GM23338 (cell line): ENCODE measurements at regions not wholly inside any gene's neighbourhood (a gene's known extent, or its start where the extent isn't known, plus 50 kb on each side); places are given as distances from the start of the nearest gene placed in this dataset.

Experiments used
- ATAC-seq: fragments of 200-7000 bp; cut with Tn5 transposase; 3 replicates; pipeline ENCODE4 v1.9.1; 2020
- DNase-seq: peaks from one replicate; pipeline ENCODE4 v3.0.0-alpha.2; 2015; ENCODE audit warnings: low spot score
- H2AFZ ChIP-seq: fragments of 200-600 bp; sonication (generic); 2 replicates; pipeline ENCODE4 v1.8.0; 2016; ENCODE audit warnings: antibody characterized with exemption, mild to moderate bottlenecking, moderate library complexity
- H3F3A ChIP-seq: fragments of 200-600 bp; sonication (generic); replicated peaks from 2 replicates; pipeline ENCODE4 v1.8.0; 2017; ENCODE audit warnings: antibody characterized with exemption, mixed run types, low read depth
- H3K27ac ChIP-seq: fragments of 200-600 bp; sonication (generic); 2 replicates; pipeline ENCODE4 v1.6.1; 2016; ENCODE audit warnings: low read depth
- H3K27me3 ChIP-seq: fragments of 200-600 bp; sonication (generic); 2 replicates; pipeline ENCODE4 v1.8.0; 2016; ENCODE audit warnings: mild to moderate bottlenecking, mixed run types, moderate library complexity; ENCODE audit not compliant: insufficient read depth
- H3K36me3 ChIP-seq: fragments of 200-600 bp; sonication (generic); 2 replicates; pipeline ENCODE4 v1.8.0; 2016; ENCODE audit warnings: mild to moderate bottlenecking; ENCODE audit not compliant: insufficient read depth
- H3K4me1 ChIP-seq: fragments of 200-600 bp; sonication (generic); 2 replicates; pipeline ENCODE4 v1.8.0; 2016; ENCODE audit warnings: mild to moderate bottlenecking, moderate library complexity; ENCODE audit not compliant: insufficient read depth
- H3K4me2 ChIP-seq: fragments of 200-600 bp; sonication (generic); 2 replicates; pipeline ENCODE4 v1.7.1; 2017; ENCODE audit warnings: mixed run types
- H3K4me3 ChIP-seq: fragments of 200-600 bp; sonication (generic); 2 replicates; pipeline ENCODE4 v1.6.1; 2016; ENCODE audit warnings: mixed run types
- H3K79me2 ChIP-seq: fragments of 200-600 bp; sonication (generic); replicated peaks from 2 replicates; pipeline ENCODE4 v1.8.0; 2017; ENCODE audit warnings: mild to moderate bottlenecking; ENCODE audit not compliant: insufficient read depth
- H3K9me2 ChIP-seq: fragments of 200-600 bp; sonication (generic); 2 replicates; pipeline ENCODE4 v1.8.0; 2017; ENCODE audit not compliant: insufficient read depth
- H4K20me1 ChIP-seq: fragments of 200-600 bp; sonication (generic); replicated peaks from 2 replicates; pipeline ENCODE4 v1.8.0; 2017; ENCODE audit warnings: mild to moderate bottlenecking; ENCODE audit not compliant: insufficient read depth
- H3K27ac Mint-ChIP-seq: 2 replicates; pipeline ENCODE4 v1.8.0; 2020; ENCODE audit warnings: inconsistent platforms, mild to moderate bottlenecking, moderate library complexity, mixed read lengths
- H3K27me3 Mint-ChIP-seq: 3 replicates; pipeline ENCODE4 v1.8.0; 2022; ENCODE audit warnings: low read depth, mild to moderate bottlenecking, moderate library complexity, mixed read lengths, inconsistent platforms; ENCODE audit not compliant: insufficient read depth, poor library complexity
- H3K36me3 Mint-ChIP-seq: 3 replicates; pipeline ENCODE4 v1.8.0; 2021; ENCODE audit warnings: low read depth, mild to moderate bottlenecking, inconsistent platforms, moderate library complexity, mixed read lengths
- H3K4me1 Mint-ChIP-seq: 3 replicates; pipeline ENCODE4 v1.8.0; 2020; ENCODE audit warnings: mild to moderate bottlenecking, inconsistent platforms, mixed read lengths
- H3K4me3 Mint-ChIP-seq: 3 replicates; pipeline ENCODE4 v1.8.0; 2021; ENCODE audit warnings: moderate library complexity, mild to moderate bottlenecking, inconsistent platforms, mixed read lengths
- H3K9me3 Mint-ChIP-seq: 3 replicates; pipeline ENCODE4 v1.8.0; 2020; ENCODE audit warnings: moderate library complexity, mild to moderate bottlenecking, inconsistent platforms, mixed read lengths
- CREB1 ChIP-seq: fragments of 250-450 bp; sonication (Bioruptor Pico); IDR thresholded peaks from 2 replicates; pipeline ENCODE4 v1.5.0; 2020; ENCODE audit warnings: low read depth, mild to moderate bottlenecking, moderate library complexity
- EZH2 ChIP-seq: fragments of 200-600 bp; sonication (generic); IDR thresholded peaks from one replicate; pipeline ENCODE4 v1.8.0; 2017; ENCODE audit warnings: antibody characterized with exemption, mild to moderate bottlenecking, low read depth; ENCODE audit not compliant: unreplicated experiment
- EZH2phosphoT487 ChIP-seq: fragments of 200-600 bp; sonication (generic); IDR thresholded peaks from one replicate; pipeline ENCODE4 v1.8.1; 2018; ENCODE audit warnings: antibody characterized with exemption; ENCODE audit not compliant: unreplicated experiment
- JUNB ChIP-seq: IDR thresholded peaks from one replicate; pipeline ENCODE4 v1.6.1; 2016; ENCODE audit warnings: antibody characterized with exemption; ENCODE audit not compliant: unreplicated experiment
- NANOG ChIP-seq: IDR thresholded peaks from 2 replicates; pipeline ENCODE4 v1.6.1; 2016; ENCODE audit warnings: antibody characterized with exemption, borderline replicate concordance
- POLR2AphosphoS5 ChIP-seq: IDR thresholded peaks from 2 replicates; pipeline ENCODE4 v1.6.1; 2016; ENCODE audit warnings: antibody characterized with exemption, low read depth
- STAT1 ChIP-seq: IDR thresholded peaks from one replicate; pipeline ENCODE4 v1.6.1; 2016; ENCODE audit warnings: antibody characterized with exemption; ENCODE audit not compliant: unreplicated experiment
- TF ChIP-seq, protein P1 (sequence below): IDR thresholded peaks from 2 replicates; pipeline ENCODE4 v1.6.1; 2016; ENCODE audit warnings: antibody characterized with exemption
- TF ChIP-seq, protein P2 (sequence below): IDR thresholded peaks from one replicate; pipeline ENCODE4 v1.6.1; 2018; ENCODE audit warnings: antibody characterized with exemption; ENCODE audit not compliant: unreplicated experiment
- TF ChIP-seq, protein P3 (sequence below), 2 experiments: fragments of 200-600 bp in 1 of 2; sonication (generic) in 1 of 2; conservative IDR thresholded peaks; 2 replicates each; pipeline versions ENCODE4 v1.5.1 to v1.6.1; 2016 to 2017; ENCODE audit warnings: antibody characterized with exemption in 2 of 2, low read depth in 2 of 2, mild to moderate bottlenecking in 2 of 2, moderate library complexity in 1 of 2

DNA sequence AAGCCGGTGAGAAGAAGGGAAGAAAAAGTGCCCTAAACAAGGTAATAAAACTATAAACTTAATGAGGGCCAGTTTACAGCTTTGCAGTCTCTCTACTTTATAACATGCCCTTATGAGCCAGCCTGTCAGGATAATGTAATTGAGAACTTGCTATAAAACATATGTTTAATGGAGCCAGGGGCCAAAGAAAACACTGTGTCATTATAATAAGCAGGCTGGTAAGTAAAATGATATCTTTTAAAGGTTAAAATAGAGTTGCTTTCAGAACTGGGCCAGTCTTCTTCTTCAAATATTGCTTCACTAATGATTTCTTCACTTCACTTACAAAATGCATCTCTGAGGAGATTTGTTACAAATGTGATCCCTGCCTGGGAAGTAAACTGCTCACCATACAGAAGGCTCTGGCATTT lies 192.5 kb downstream of the SHOX2 start (continued):
- TF ChIP-seq STAT1 (no peak), EZH2phosphoT487 (no peak)
- TF ChIP-seq, protein P1, sequence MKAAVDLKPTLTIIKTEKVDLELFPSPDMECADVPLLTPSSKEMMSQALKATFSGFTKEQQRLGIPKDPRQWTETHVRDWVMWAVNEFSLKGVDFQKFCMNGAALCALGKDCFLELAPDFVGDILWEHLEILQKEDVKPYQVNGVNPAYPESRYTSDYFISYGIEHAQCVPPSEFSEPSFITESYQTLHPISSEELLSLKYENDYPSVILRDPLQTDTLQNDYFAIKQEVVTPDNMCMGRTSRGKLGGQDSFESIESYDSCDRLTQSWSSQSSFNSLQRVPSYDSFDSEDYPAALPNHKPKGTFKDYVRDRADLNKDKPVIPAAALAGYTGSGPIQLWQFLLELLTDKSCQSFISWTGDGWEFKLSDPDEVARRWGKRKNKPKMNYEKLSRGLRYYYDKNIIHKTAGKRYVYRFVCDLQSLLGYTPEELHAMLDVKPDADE = no peak

DNA sequence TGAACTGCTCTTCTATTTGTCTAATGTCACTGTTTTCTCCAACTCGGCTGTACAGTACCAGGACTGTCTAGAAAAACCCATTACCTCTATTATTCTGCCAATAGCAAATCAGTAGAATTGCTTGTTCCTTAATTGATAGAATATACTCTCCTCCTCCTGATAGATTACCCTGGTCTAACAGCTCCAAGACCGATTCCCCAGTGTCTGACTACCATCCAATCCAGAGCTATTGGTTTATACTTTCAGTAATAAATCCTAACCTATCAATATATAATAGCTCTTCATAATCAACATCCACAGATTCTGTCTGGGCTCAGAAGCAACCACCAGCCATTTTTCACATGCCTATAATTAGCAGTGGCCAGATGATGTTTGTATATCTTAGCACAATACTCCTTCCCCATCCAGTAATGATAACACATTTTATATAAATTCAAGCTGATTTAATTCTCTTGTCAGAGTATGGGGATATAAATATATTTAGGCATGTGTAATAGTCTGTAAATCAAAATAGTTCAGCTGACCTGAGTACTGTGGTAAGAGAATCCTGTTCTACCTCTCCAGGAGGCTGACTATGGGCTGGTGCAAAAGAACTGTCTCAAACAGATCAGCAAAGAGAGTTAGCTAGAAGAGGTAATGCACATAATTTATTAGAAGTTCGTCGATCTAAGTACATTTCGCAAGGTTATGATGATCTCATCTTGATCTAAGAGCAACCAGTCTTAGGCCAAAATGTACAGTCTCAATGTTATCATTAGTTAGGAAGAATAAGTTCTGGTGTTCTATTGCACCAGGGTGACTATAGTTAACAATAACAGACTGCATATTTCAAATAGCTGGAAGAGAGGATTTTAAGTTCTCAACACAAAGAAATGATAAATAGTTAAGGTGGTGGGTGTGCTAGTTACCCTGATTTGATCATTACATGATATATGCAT lies 193.4 kb downstream of the SHOX2 start:
- no peak overlapping the region for H3K4me3 Mint-ChIP-seq
- Histone ChIP-seq H3K27ac (no peak overlapping the region), H3K4me2 (no peak overlapping the region), H3K79me2 (no peaks in the 10 kb centered on the region), H2AFZ (no peak overlapping the region), H3F3A (no peaks in the 10 kb centered on the region), H3K27me3 (no peaks in the 10 kb centered on the region), H3K9me2 (peaks cover 13% of the 10 kb centered on the region; the same call in 1 of the 2 replicates), H3K4me1 (peaks cover 7% of the 10 kb centered on the region), H3K4me3 (no peak overlapping the region), H4K20me1 (no peaks in the 10 kb centered on the region), H3K36me3 (no peaks in the 10 kb centered on the region)
- TF ChIP-seq EZH2 (no peak), JUNB (no peak), CREB1 (CRISPR knock-in tag) (no peak), STAT1 (no peak)
- TF ChIP-seq, protein P2, sequence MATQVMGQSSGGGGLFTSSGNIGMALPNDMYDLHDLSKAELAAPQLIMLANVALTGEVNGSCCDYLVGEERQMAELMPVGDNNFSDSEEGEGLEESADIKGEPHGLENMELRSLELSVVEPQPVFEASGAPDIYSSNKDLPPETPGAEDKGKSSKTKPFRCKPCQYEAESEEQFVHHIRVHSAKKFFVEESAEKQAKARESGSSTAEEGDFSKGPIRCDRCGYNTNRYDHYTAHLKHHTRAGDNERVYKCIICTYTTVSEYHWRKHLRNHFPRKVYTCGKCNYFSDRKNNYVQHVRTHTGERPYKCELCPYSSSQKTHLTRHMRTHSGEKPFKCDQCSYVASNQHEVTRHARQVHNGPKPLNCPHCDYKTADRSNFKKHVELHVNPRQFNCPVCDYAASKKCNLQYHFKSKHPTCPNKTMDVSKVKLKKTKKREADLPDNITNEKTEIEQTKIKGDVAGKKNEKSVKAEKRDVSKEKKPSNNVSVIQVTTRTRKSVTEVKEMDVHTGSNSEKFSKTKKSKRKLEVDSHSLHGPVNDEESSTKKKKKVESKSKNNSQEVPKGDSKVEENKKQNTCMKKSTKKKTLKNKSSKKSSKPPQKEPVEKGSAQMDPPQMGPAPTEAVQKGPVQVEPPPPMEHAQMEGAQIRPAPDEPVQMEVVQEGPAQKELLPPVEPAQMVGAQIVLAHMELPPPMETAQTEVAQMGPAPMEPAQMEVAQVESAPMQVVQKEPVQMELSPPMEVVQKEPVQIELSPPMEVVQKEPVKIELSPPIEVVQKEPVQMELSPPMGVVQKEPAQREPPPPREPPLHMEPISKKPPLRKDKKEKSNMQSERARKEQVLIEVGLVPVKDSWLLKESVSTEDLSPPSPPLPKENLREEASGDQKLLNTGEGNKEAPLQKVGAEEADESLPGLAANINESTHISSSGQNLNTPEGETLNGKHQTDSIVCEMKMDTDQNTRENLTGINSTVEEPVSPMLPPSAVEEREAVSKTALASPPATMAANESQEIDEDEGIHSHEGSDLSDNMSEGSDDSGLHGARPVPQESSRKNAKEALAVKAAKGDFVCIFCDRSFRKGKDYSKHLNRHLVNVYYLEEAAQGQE = no peak
- no peak overlapping the region for H3K27ac Mint-ChIP-seq
- DNase-seq = no peak
- H3K4me1 Mint-ChIP-seq = peaks cover 15% of the 10 kb centered on the region
- H3K9me3 Mint-ChIP-seq = no peaks in the 10 kb centered on the region
- ATAC-seq = no peak
- H3K36me3 Mint-ChIP-seq = no peaks in the 10 kb centered on the region
- H3K27me3 Mint-ChIP-seq = peaks cover 2% of the 10 kb centered on the region

DNA sequence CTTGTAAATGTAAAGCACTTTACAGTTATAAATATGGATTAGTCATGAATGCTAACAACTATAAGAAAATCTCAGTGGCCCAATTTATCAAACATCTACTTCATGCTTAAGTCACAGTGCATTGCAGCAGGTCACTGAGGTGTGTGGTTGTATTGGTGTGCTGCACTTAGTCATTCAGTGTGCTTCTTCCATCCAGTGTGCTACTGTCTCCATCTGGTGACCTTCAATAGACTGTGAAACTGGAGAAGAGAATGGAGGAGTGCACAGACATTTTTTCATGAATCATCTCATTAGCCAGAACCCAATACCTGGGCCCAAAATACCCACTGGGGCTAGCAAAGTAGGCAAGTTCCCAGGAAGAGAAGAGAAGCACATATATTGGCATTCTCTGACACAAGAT lies 199.6 kb downstream of the SHOX2 start:
- Histone ChIP-seq H3K9me2 (no peaks in the 10 kb centered on the region; the same call in 1 of the 2 replicates), H3K27me3 (no peaks in the 10 kb centered on the region), H3K4me1 (no peaks in the 10 kb centered on the region), H3F3A (no peaks in the 10 kb centered on the region), H3K4me2 (no peak overlapping the region), H3K27ac (no peak overlapping the region), H4K20me1 (no peaks in the 10 kb centered on the region), H3K36me3 (no peaks in the 10 kb centered on the region), H3K4me3 (no peak overlapping the region), H2AFZ (no peak overlapping the region), H3K79me2 (no peaks in the 10 kb centered on the region)
- H3K27me3 Mint-ChIP-seq = peaks cover 2% of the 10 kb centered on the region
- peaks cover 4% of the 10 kb centered on the region; the same call in 1 of the 3 replicates for H3K9me3 Mint-ChIP-seq
- peaks cover 8% of the 10 kb centered on the region; the same call in 2 of the 3 replicates for H3K4me1 Mint-ChIP-seq
- H3K36me3 Mint-ChIP-seq = no peaks in the 10 kb centered on the region
- ATAC-seq (no peak), DNase-seq (no peak)
- no peak overlapping the region for H3K4me3 Mint-ChIP-seq
- no peak overlapping the region for H3K27ac Mint-ChIP-seq
- no peak for TF ChIP-seq POLR2AphosphoS5
- TF ChIP-seq, protein P3, sequence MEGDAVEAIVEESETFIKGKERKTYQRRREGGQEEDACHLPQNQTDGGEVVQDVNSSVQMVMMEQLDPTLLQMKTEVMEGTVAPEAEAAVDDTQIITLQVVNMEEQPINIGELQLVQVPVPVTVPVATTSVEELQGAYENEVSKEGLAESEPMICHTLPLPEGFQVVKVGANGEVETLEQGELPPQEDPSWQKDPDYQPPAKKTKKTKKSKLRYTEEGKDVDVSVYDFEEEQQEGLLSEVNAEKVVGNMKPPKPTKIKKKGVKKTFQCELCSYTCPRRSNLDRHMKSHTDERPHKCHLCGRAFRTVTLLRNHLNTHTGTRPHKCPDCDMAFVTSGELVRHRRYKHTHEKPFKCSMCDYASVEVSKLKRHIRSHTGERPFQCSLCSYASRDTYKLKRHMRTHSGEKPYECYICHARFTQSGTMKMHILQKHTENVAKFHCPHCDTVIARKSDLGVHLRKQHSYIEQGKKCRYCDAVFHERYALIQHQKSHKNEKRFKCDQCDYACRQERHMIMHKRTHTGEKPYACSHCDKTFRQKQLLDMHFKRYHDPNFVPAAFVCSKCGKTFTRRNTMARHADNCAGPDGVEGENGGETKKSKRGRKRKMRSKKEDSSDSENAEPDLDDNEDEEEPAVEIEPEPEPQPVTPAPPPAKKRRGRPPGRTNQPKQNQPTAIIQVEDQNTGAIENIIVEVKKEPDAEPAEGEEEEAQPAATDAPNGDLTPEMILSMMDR (conservative IDR thresholded peaks at IDR 0.05; ENCODE audit: low read depth in 2 of 2) = no peak; a peak in 1 of 4 replicates
- TF ChIP-seq CREB1 (CRISPR knock-in tag) = no peak
- TF ChIP-seq NANOG = no peak
- TF ChIP-seq EZH2 = no peak
- TF ChIP-seq, protein P1 = no peak
